Lower leg skin (tissue), 3 donors: ENCODE measurements at regions not wholly inside any gene's neighbourhood (a gene's known extent, or its start where the extent isn't known, plus 50 kb on each side); places are given as distances from the start of the nearest gene placed in this dataset.

Experiments used
- CTCF ChIP-seq, 3 donors: fragments of 450-650 bp; IDR thresholded peaks; one replicate each; pipeline ENCODE4 v1.5.1; 2016; ENCODE audit warnings: antibody characterized with exemption in 3 of 3, mild to moderate bottlenecking in 3 of 3, moderate library complexity in 2 of 3
- POLR2A ChIP-seq, 2 donors: fragments of 450-650 bp; IDR thresholded peaks; one replicate each; pipeline ENCODE4 v1.6.1; 2016 to 2017; ENCODE audit warnings: antibody characterized with exemption in 2 of 2, mild to moderate bottlenecking in 1 of 2, moderate library complexity in 1 of 2

- TF ChIP-seq POLR2A (IDR thresholded peaks at IDR 0.05) (no peak), CTCF (IDR thresholded peaks at IDR 0.05) (no peak)
Measured at GRCh38 chr2:208671886-208672680, 265.5 kb downstream of the PTH2R start.
